Small intestine (tissue), 7 donors: ENCODE measurements at regions not wholly inside any gene's neighbourhood (a gene's known extent, or its start where the extent isn't known, plus 50 kb on each side); places are given as distances from the start of the nearest gene placed in this dataset.

Experiments
- DNase-seq, 2 donors: peaks; one replicate each; pipeline versions ENCODE4 v3.0.0 to v3.0.0-alpha.2; 2013
- FAIRE-seq: peaks from 2 replicates; lab custom pipeline; 2012; peaks lifted over from hg19 to GRCh38; lab: Jason Lieb, UNC
- H3K27ac ChIP-seq, 3 donors: one replicate each; pipeline ENCODE4 v1.5.1; 2013; ENCODE audit warnings: low read length in 2 of 3, mild to moderate bottlenecking in 2 of 3, control low read depth in 1 of 3, inconsistent platforms in 1 of 3, low read depth in 1 of 3, moderate library complexity in 1 of 3
- H3K27me3 ChIP-seq, 3 donors: one replicate each; pipeline ENCODE4 v1.6.1; 2013; ENCODE audit warnings: low read length in 3 of 3, inconsistent platforms in 1 of 3; ENCODE audit not compliant: control insufficient read depth in 3 of 3, insufficient read depth in 3 of 3
- H3K36me3 ChIP-seq, 3 donors: one replicate each; pipeline ENCODE4 v1.6.1; 2013; ENCODE audit warnings: low read length in 3 of 3, inconsistent platforms in 1 of 3, low read depth in 1 of 3, mild to moderate bottlenecking in 1 of 3, moderate library complexity in 1 of 3; ENCODE audit not compliant: control insufficient read depth in 3 of 3, insufficient read depth in 2 of 3
- H3K4me1 ChIP-seq, 3 donors: one replicate each; pipeline ENCODE4 v1.6.1; 2013; ENCODE audit warnings: low read length in 2 of 3, inconsistent platforms in 1 of 3, low read depth in 1 of 3, mild to moderate bottlenecking in 1 of 3, moderate library complexity in 1 of 3; ENCODE audit not compliant: control insufficient read depth in 3 of 3, insufficient read depth in 2 of 3
- H3K4me3 ChIP-seq, 3 donors: one replicate each; pipeline ENCODE4 v1.5.1; 2013; ENCODE audit warnings: low read length in 3 of 3, control low read depth in 1 of 3, inconsistent platforms in 1 of 3, low read depth in 1 of 3, mild to moderate bottlenecking in 1 of 3, moderate library complexity in 1 of 3
- H3K9me3 ChIP-seq, 2 donors: one replicate each; pipeline ENCODE4 v1.6.1; 2013; ENCODE audit warnings: low read depth in 1 of 2, low read length in 1 of 2; ENCODE audit not compliant: control insufficient read depth in 2 of 2, insufficient read depth in 1 of 2
- WGBS, 3 donors: extraction: QIAGEN DNeasy Blood & Tissue Kit; methylation state at CpG; one replicate each; pipeline ENCODE4 v1.1.7; 2013; 5-methylcytosine and 5-hydroxymethylcytosine counted together
- donor health status: healthy with polysubstance abuse.
- donor health status: control.
- donor health status: control.
- donor health status: Bipolar disorder and iron deficiency.
- donor health status: healthy.

- no peak for DNase-seq
- no peaks in the 10 kb centered on the region for H3K4me1 ChIP-seq
- H3K27me3 ChIP-seq: no peaks in the 10 kb centered on the region
- H3K36me3 ChIP-seq: no peaks in the 10 kb centered on the region
- H3K4me3 ChIP-seq: no peak overlapping the region
- FAIRE-seq: no peak
- H3K9me3 ChIP-seq: no peaks in the 10 kb centered on the region
- 44 to 66% (median 57%) methylated on average over 2 of the region's 2 CpGs for WGBS, 3 donors
- H3K27ac ChIP-seq: no peak overlapping the region
These were observed 187.8 kb downstream of the ZNF516 start for GRCh38 chr18:76307293-76307690.

GRCh38 chr18:76306685-76307292 is 188.3 kb downstream of the ZNF516 start:
- FAIRE-seq (no peak), DNase-seq (no peak)
- Histone ChIP-seq H3K36me3 (no peaks in the 10 kb centered on the region), H3K27ac (no peak overlapping the region), H3K4me1 (no peaks in the 10 kb centered on the region), H3K27me3 (no peaks in the 10 kb centered on the region), H3K9me3 (no peaks in the 10 kb centered on the region), H3K4me3 (no peak overlapping the region)
- 73 to 85% (median 85%) methylated on average over 9 of the region's 9 CpGs for WGBS, 3 donors

DNA sequence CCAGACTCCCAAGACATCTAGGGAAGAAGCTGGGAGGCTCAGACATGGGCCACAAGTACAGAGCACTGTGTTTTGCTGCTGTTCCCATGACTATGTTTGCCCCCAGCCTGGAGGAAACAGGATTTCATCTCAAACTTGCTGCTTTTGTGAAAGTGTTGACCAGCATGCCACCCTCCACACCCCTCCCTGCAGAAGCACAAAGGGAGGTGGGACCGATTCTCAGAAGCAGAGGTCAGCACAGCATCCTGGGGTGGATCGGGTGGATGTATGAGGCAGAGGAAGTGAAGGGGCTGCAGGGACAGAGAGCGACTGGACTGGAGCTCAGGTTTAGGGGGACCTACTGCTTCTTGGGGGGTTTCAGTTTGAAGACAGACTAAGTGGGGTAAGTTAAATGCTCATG is 209.2 kb downstream of the ZNF516 start:
- WGBS, 3 donors: 43 to 53% (median 50%) methylated on average over 3 of the region's 3 CpGs
- no peaks in the 10 kb centered on the region for H3K27me3 ChIP-seq
- no peaks in the 10 kb centered on the region for H3K36me3 ChIP-seq
- DNase-seq (no peak), FAIRE-seq (no peak)
- no peak overlapping the region for H3K4me3 ChIP-seq
- peaks cover 0 to 11% of the 10 kb centered on the region in 2 donors for H3K9me3 ChIP-seq
- H3K27ac ChIP-seq: no peak overlapping the region
- H3K4me1 ChIP-seq: no peaks in the 10 kb centered on the region

GRCh38 chr18:76281565-76281964 is 213.5 kb downstream of the ZNF516 start:
- DNase-seq (no peak), FAIRE-seq (no peak)
- WGBS, 3 donors: 51 to 76% (median 71%) methylated on average over 5 of the region's 5 CpGs
- Histone ChIP-seq H3K27ac (no peak overlapping the region), H3K9me3 (peaks cover 0 to 11% of the 10 kb centered on the region in 2 donors), H3K4me1 (no peaks in the 10 kb centered on the region), H3K4me3 (no peak overlapping the region), H3K27me3 (no peaks in the 10 kb centered on the region), H3K36me3 (no peaks in the 10 kb centered on the region)

- H3K27me3 ChIP-seq: peaks cover 0 to 3% (median 0%) of the 10 kb centered on the region in 3 donors
- no peak overlapping the region for H3K4me3 ChIP-seq
- H3K36me3 ChIP-seq: no peaks in the 10 kb centered on the region
- no peak for DNase-seq
- no peak for FAIRE-seq
- H3K4me1 ChIP-seq: no peaks in the 10 kb centered on the region
- peaks cover 0 to 11% of the 10 kb centered on the region in 2 donors for H3K9me3 ChIP-seq
- H3K27ac ChIP-seq: no peak overlapping the region
- 73 to 81% (median 78%) methylated on average over 4 of the region's 4 CpGs for WGBS, 3 donors
These were observed 217.2 kb downstream of the ZNF516 start for GRCh38 chr18:76277801-76278200.

GRCh38 chr18:76275727-76276313 is 219.2 kb downstream of the ZNF516 start:
- FAIRE-seq (no peak), DNase-seq (no peak)
- no peaks in the 10 kb centered on the region for H3K4me1 ChIP-seq
- no peaks in the 10 kb centered on the region for H3K36me3 ChIP-seq
- H3K4me3 ChIP-seq: no peak overlapping the region
- peaks cover 0 to 5% of the 10 kb centered on the region in 2 donors for H3K9me3 ChIP-seq
- peaks cover 0 to 5% (median 0%) of the 10 kb centered on the region in 3 donors for H3K27me3 ChIP-seq
- 27 to 60% (median 37%) methylated on average over 7 of the region's 7 CpGs for WGBS, 3 donors
- H3K27ac ChIP-seq: no peak overlapping the region

GRCh38 chr18:76274468-76275289 is 220.4 kb downstream of the ZNF516 start:
- FAIRE-seq: no peak
- Histone ChIP-seq H3K4me1 (no peaks in the 10 kb centered on the region), H3K9me3 (peaks cover 0 to 5% of the 10 kb centered on the region in 2 donors), H3K27ac (no peak overlapping the region), H3K36me3 (no peaks in the 10 kb centered on the region), H3K4me3 (no peak overlapping the region), H3K27me3 (peaks cover 0 to 5% (median 0%) of the 10 kb centered on the region in 3 donors)
- peak; percentile 28 to 33 for DNase-seq
- WGBS, 3 donors: 37 to 46% (median 38%) methylated on average over 19 of the region's 19 CpGs

- no peak for DNase-seq
- Histone ChIP-seq H3K36me3 (no peaks in the 10 kb centered on the region), H3K27ac (no peak overlapping the region), H3K4me3 (no peak overlapping the region), H3K4me1 (no peaks in the 10 kb centered on the region), H3K9me3 (peaks cover 0 to 5% of the 10 kb centered on the region in 2 donors), H3K27me3 (peaks cover 0 to 5% (median 0%) of the 10 kb centered on the region in 3 donors)
- no peak for FAIRE-seq
- WGBS, 3 donors: 78 to 91% (median 86%) methylated on average over 6 of the region's 6 CpGs
These were observed 221.1 kb downstream of the ZNF516 start for GRCh38 chr18:76273956-76274355.
